ENCODE measurements at regions not wholly inside any gene's neighbourhood (a gene's known extent, or its start where the extent isn't known, plus 50 kb on each side); places are given as distances from the start of the nearest gene placed in this dataset.

- TF ChIP-seq CTCF (IDR thresholded peaks at IDR 0.05; ENCODE audit: low read length) (no peak), EZH2 (IDR thresholded peaks at IDR 0.05; ENCODE audit: borderline replicate concordance, low read length) (no peak)
Observed at GRCh38 chr12:17949558-17950141, 140.3 kb downstream of the RERGL start.

All from OCI-LY1 (cell line).